B cell (primary cell): ENCODE measurements at regions not wholly inside any gene's neighbourhood (a gene's known extent, or its start where the extent isn't known, plus 50 kb on each side); places are given as distances from the start of the nearest gene placed in this dataset.

Experiments
- ATAC-seq: fragments of 200-7000 bp; cut with Tn5 transposase; one replicate; pipeline ENCODE4 v1.10.0; 2021; ENCODE audit warnings: low read depth, mild to moderate bottlenecking, moderate number of reproducible peaks, moderate library complexity
- CTCF ChIA-PET: fragments of 350-600 bp; sonication (Branson Sonifier 250); formaldehyde crosslinking; loops from one replicate; lab custom pipeline; 2021; ENCODE audit warnings: antibody characterized with exemption, inconsistent platforms; lab: Charles Lee
- POLR2A ChIA-PET: fragments of 350-600 bp; sonication (Branson Sonifier 250); formaldehyde crosslinking; loops from one replicate; lab custom pipeline; 2021; ENCODE audit warnings: antibody characterized with exemption; lab: Charles Lee
- DNase-seq: peaks from one replicate; pipeline ENCODE4 v3.0.0; 2013
- H2AFZ ChIP-seq: 2 replicates; pipeline ENCODE4 v1.6.1; 2012; ENCODE audit warnings: mild to moderate bottlenecking, low read depth, low read length; ENCODE audit not compliant: insufficient read depth, poor library complexity, severe bottlenecking
- H3K27ac ChIP-seq, 2 donors: 1 replicate in 1 of 2; 2 replicates in 1 of 2; pipeline ENCODE4 v1.5.1; 2012 to 2013; ENCODE audit warnings: low read length in 2 of 2, mild to moderate bottlenecking in 2 of 2, moderate library complexity in 1 of 2
- H3K27me3 ChIP-seq, 4 experiments: fragments of 200-600 bp in 1 of 4; sonication (generic) in 1 of 4; replicated peaks in 1 of 4; 1 replicate in 2 of 4; 2 replicates in 2 of 4; pipeline versions ENCODE4 v1.6.1 to v1.7.0; 2013 to 2016; ENCODE audit warnings: low read length in 3 of 4, mild to moderate bottlenecking in 2 of 4, mixed read lengths in 1 of 4, moderate library complexity in 1 of 4; ENCODE audit not compliant: insufficient read depth in 4 of 4, control insufficient read depth in 3 of 4; ENCODE audit errors: control extremely low read depth in 1 of 4
- H3K36me3 ChIP-seq, 2 experiments: replicated peaks in 1 of 2; 1 replicate in 1 of 2; 2 replicates in 1 of 2; pipeline versions ENCODE4 v1.6.1 to v1.7.1; 2013; ENCODE audit warnings: low read length in 1 of 2; ENCODE audit not compliant: insufficient read depth in 2 of 2, control insufficient read depth in 1 of 2; ENCODE audit errors: control extremely low read depth in 1 of 2, extremely low read depth in 1 of 2
- H3K4me1 ChIP-seq, 2 donors: fragments of 200-600 bp in 1 of 2; sonication (generic) in 1 of 2; 1 replicate in 1 of 2; 2 replicates in 1 of 2; pipeline versions ENCODE4 v1.5.1 to v1.6.1; 2013 to 2017; ENCODE audit warnings: low read length in 2 of 2; ENCODE audit not compliant: control insufficient read depth in 2 of 2, insufficient read depth in 2 of 2
- H3K4me2 ChIP-seq: replicated peaks from 2 replicates; pipeline ENCODE3; 2012; ENCODE audit warnings: mild to moderate bottlenecking, low read depth, low read length; ENCODE audit not compliant: poor library complexity, severe bottlenecking
- H3K4me3 ChIP-seq, 5 experiments: fragments of 200-600 bp in 1 of 5; sonication (generic) in 1 of 5; 1 replicate in 3 of 5; 2 replicates in 2 of 5; pipeline versions ENCODE4 v1.5.1 to v1.7.0; 2011 to 2016; ENCODE audit warnings: low read length in 4 of 5, mild to moderate bottlenecking in 4 of 5, low read depth in 2 of 5, control low read depth in 1 of 5, moderate library complexity in 1 of 5; ENCODE audit not compliant: insufficient read depth in 1 of 5; ENCODE audit errors: control extremely low read depth in 1 of 5, extremely low read depth in 1 of 5
- H3K79me2 ChIP-seq: fragments of 200-600 bp; sonication (generic); one replicate; pipeline ENCODE4 v1.6.0; 2016; ENCODE audit warnings: low read length; ENCODE audit not compliant: control insufficient read depth, insufficient read depth
- H3K9ac ChIP-seq: fragments of 200-600 bp; sonication (generic); 2 replicates; pipeline ENCODE4 v1.6.1; 2017; ENCODE audit warnings: mild to moderate bottlenecking, low read length, moderate library complexity
- H3K9me3 ChIP-seq, 3 donors: one replicate each; pipeline versions ENCODE4 v1.6.1 to v1.7.1; 2013; ENCODE audit warnings: low read length in 2 of 3; ENCODE audit not compliant: control insufficient read depth in 2 of 3, insufficient read depth in 1 of 3; ENCODE audit errors: control extremely low read depth in 1 of 3
- H4K20me1 ChIP-seq: 2 replicates; pipeline ENCODE4 v1.6.0; 2012; ENCODE audit warnings: mild to moderate bottlenecking, low read length; ENCODE audit not compliant: insufficient read depth, control insufficient read depth, poor library complexity, severe bottlenecking
- H3K27ac Mint-ChIP-seq: one replicate; pipeline ENCODE4 v1.8.0; 2021; ENCODE audit warnings: mixed read lengths
- H3K27me3 Mint-ChIP-seq: one replicate; pipeline ENCODE4 v1.8.0; 2021; ENCODE audit warnings: mixed read lengths
- H3K4me1 Mint-ChIP-seq: one replicate; pipeline ENCODE4 v1.8.0; 2021; ENCODE audit warnings: mixed read lengths
- H3K4me3 Mint-ChIP-seq: one replicate; pipeline ENCODE4 v1.8.0; 2021; ENCODE audit warnings: mixed read lengths
- H3K9me3 Mint-ChIP-seq: one replicate; pipeline ENCODE4 v1.8.0; 2022; ENCODE audit warnings: mixed read lengths; ENCODE audit not compliant: insufficient read depth
- EZH2 ChIP-seq: IDR thresholded peaks from 2 replicates; pipeline ENCODE4 v1.6.1; 2012; ENCODE audit warnings: borderline replicate concordance, low read depth, mild to moderate bottlenecking, moderate library complexity, low read length; ENCODE audit not compliant: insufficient read depth, poor library complexity, severe bottlenecking
- WGBS: methylation state at CpG from one replicate; pipeline ENCODE4 v1.1.5; 2013; ENCODE audit warnings: missing lambda C conversion rate; ENCODE audit not compliant: insufficient coverage; 5-methylcytosine and 5-hydroxymethylcytosine counted together
- intact Hi-C: fragments of 100-400 bp; cut with micrococcal nuclease; formaldehyde crosslinking; loops from one replicate; pipeline ENCODE4 v1.10.0; 2022
- TF ChIP-seq, protein P1 (sequence below): fragments of 200-600 bp; IDR thresholded peaks from one replicate; pipeline ENCODE4 v1.8.0; 2022; ENCODE audit warnings: antibody characterized with exemption, mild to moderate bottlenecking

GRCh38 chr10:128528167-128528566 lies 401.9 kb upstream of the MKI67 start:
- Histone ChIP-seq H3K79me2 (no peaks in the 10 kb centered on the region), H3K36me3 (no peaks in the 10 kb centered on the region), H3K4me3 (no peak overlapping the region), H3K27ac (no peak overlapping the region), H3K27me3 (no peaks in the 10 kb centered on the region), H3K4me2 (no peak overlapping the region), H3K9me3 (peaks cover 0 to 6% (median 0%) of the 10 kb centered on the region in 3 donors), H2AFZ (no peak overlapping the region), H4K20me1 (no peaks in the 10 kb centered on the region), H3K9ac (no peak overlapping the region), H3K4me1 (no peaks in the 10 kb centered on the region)
- peaks cover 3% of the 10 kb centered on the region for H3K27me3 Mint-ChIP-seq
- no CpG with 5 or more reads among the region's 2 CpGs for WGBS
- H3K9me3 Mint-ChIP-seq = no peaks in the 10 kb centered on the region
- no peak overlapping the region for H3K27ac Mint-ChIP-seq
- no peak for DNase-seq
- ChIA-PET CTCF (no interaction called here), POLR2A (no interaction called here)
- no peak for TF ChIP-seq EZH2
- TF ChIP-seq, protein P1, sequence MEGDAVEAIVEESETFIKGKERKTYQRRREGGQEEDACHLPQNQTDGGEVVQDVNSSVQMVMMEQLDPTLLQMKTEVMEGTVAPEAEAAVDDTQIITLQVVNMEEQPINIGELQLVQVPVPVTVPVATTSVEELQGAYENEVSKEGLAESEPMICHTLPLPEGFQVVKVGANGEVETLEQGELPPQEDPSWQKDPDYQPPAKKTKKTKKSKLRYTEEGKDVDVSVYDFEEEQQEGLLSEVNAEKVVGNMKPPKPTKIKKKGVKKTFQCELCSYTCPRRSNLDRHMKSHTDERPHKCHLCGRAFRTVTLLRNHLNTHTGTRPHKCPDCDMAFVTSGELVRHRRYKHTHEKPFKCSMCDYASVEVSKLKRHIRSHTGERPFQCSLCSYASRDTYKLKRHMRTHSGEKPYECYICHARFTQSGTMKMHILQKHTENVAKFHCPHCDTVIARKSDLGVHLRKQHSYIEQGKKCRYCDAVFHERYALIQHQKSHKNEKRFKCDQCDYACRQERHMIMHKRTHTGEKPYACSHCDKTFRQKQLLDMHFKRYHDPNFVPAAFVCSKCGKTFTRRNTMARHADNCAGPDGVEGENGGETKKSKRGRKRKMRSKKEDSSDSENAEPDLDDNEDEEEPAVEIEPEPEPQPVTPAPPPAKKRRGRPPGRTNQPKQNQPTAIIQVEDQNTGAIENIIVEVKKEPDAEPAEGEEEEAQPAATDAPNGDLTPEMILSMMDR = no peak
- intact Hi-C loops = no loop called here
- no peak for ATAC-seq
- no peak overlapping the region for H3K4me3 Mint-ChIP-seq
- H3K4me1 Mint-ChIP-seq = no peaks in the 10 kb centered on the region

- H3K4me1 ChIP-seq = no peaks in the 10 kb centered on the region
- ATAC-seq (no peak), DNase-seq (no peak)
- Mint-ChIP-seq H3K4me3 (no peak overlapping the region), H3K27ac (no peak overlapping the region), H3K27me3 (peaks cover 6% of the 10 kb centered on the region), H3K9me3 (no peaks in the 10 kb centered on the region), H3K4me1 (no peaks in the 10 kb centered on the region)
- no peak overlapping the region for H3K4me2 ChIP-seq
- H3K9me3 ChIP-seq = peaks cover 0 to 6% (median 0%) of the 10 kb centered on the region in 3 donors
- ChIA-PET POLR2A (no interaction called here), CTCF (no interaction called here)
- no peaks in the 10 kb centered on the region for H3K36me3 ChIP-seq
- H3K9ac ChIP-seq = no peak overlapping the region
- 70% methylated on average over 11 of the region's 11 CpGs for WGBS
- no peaks in the 10 kb centered on the region for H4K20me1 ChIP-seq
- TF ChIP-seq, protein P1 = no peak
- H3K27me3 ChIP-seq = no peaks in the 10 kb centered on the region
- H2AFZ ChIP-seq = no peak overlapping the region
- no peaks in the 10 kb centered on the region for H3K79me2 ChIP-seq
- intact Hi-C loops = no loop called here
- no peak overlapping the region for H3K27ac ChIP-seq
- H3K4me3 ChIP-seq = no peak overlapping the region
Observed at GRCh38 chr10:128528781-128529180, 402.6 kb upstream of the MKI67 start.
